H9 (cell line): ENCODE measurements at regions not wholly inside any gene's neighbourhood (a gene's known extent, or its start where the extent isn't known, plus 50 kb on each side); places are given as distances from the start of the nearest gene placed in this dataset.

Experiments
- DNase-seq: peaks from one replicate; pipeline ENCODE4 v3.0.0-alpha.2; 2017
- H2AFZ ChIP-seq: one replicate; pipeline ENCODE4 v1.6.1; 2013; ENCODE audit warnings: mild to moderate bottlenecking, low read length, control low read depth, moderate library complexity
- H2AK5ac ChIP-seq: 2 replicates; pipeline ENCODE4 v1.6.1; 2013; ENCODE audit warnings: low read length, control low read depth, mixed read lengths; ENCODE audit not compliant: insufficient read length
- H2BK120ac ChIP-seq: one replicate; pipeline ENCODE4 v1.6.1; 2013; ENCODE audit warnings: low read depth, mild to moderate bottlenecking, low read length, control low read depth, inconsistent platforms; ENCODE audit not compliant: poor library complexity, severe bottlenecking
- H2BK12ac ChIP-seq: 2 replicates; pipeline ENCODE4 v1.6.1; 2013; ENCODE audit warnings: low read length, control low read depth, mixed read lengths, low read depth; ENCODE audit not compliant: insufficient read length
- H2BK15ac ChIP-seq: 2 replicates; pipeline ENCODE4 v1.6.1; 2013; ENCODE audit warnings: low read depth, low read length, control low read depth
- H2BK20ac ChIP-seq: one replicate; pipeline ENCODE4 v1.6.1; 2013; ENCODE audit warnings: low read depth, mild to moderate bottlenecking, low read length, control low read depth, inconsistent platforms; ENCODE audit not compliant: poor library complexity, severe bottlenecking
- H2BK5ac ChIP-seq: 2 replicates; pipeline ENCODE4 v1.6.1; 2013; ENCODE audit warnings: low read length, control low read depth, mixed read lengths; ENCODE audit not compliant: insufficient read length
- H3K14ac ChIP-seq: 2 replicates; pipeline ENCODE4 v1.6.1; 2013; ENCODE audit warnings: low read length, control low read depth; ENCODE audit not compliant: insufficient read depth
- H3K18ac ChIP-seq: 2 replicates; pipeline ENCODE4 v1.6.1; 2013; ENCODE audit warnings: low read depth, mild to moderate bottlenecking, mixed read lengths, low read length, control low read depth; ENCODE audit not compliant: insufficient read length
- H3K23ac ChIP-seq: 2 replicates; pipeline ENCODE4 v1.6.1; 2013; ENCODE audit warnings: low read length, control low read depth, mixed read lengths, low read depth; ENCODE audit not compliant: insufficient read length
- H3K23me2 ChIP-seq: 2 replicates; pipeline ENCODE4 v1.6.1; 2013; ENCODE audit warnings: low read depth, mild to moderate bottlenecking, mixed read lengths, low read length, control low read depth; ENCODE audit not compliant: insufficient read length, poor library complexity, severe bottlenecking
- H3K27ac ChIP-seq: 2 replicates; pipeline ENCODE4 v1.5.1; 2013; ENCODE audit warnings: low read length, control low read depth, mixed read lengths, low read depth; ENCODE audit not compliant: insufficient read length
- H3K27me3 ChIP-seq: 2 replicates; pipeline ENCODE4 v1.6.1; 2013; ENCODE audit warnings: low read length, control low read depth, inconsistent platforms; ENCODE audit not compliant: insufficient read depth
- H3K4ac ChIP-seq: 2 replicates; pipeline ENCODE4 v1.6.1; 2013; ENCODE audit warnings: low read depth, mild to moderate bottlenecking, control low read depth, inconsistent platforms, low read length, moderate library complexity
- H3K4me1 ChIP-seq: 2 replicates; pipeline ENCODE4 v1.6.1; 2013; ENCODE audit warnings: low read length, control low read depth, inconsistent platforms; ENCODE audit not compliant: insufficient read depth
- H3K4me2 ChIP-seq: 2 replicates; pipeline ENCODE4 v1.6.1; 2013; ENCODE audit warnings: low read length, control low read depth, mixed read lengths; ENCODE audit not compliant: insufficient read length, insufficient read depth
- H3K56ac ChIP-seq: 2 replicates; pipeline ENCODE4 v1.6.1; 2013; ENCODE audit warnings: low read depth, mild to moderate bottlenecking, mixed read lengths, low read length, control low read depth; ENCODE audit not compliant: insufficient read length
- H3K79me1 ChIP-seq: 2 replicates; pipeline ENCODE4 v1.6.1; 2013; ENCODE audit warnings: low read depth, mild to moderate bottlenecking, moderate library complexity, low read length, control low read depth, inconsistent platforms; ENCODE audit not compliant: insufficient read depth, poor library complexity, severe bottlenecking
- H3K79me2 ChIP-seq: 2 replicates; pipeline ENCODE4 v1.6.1; 2013; ENCODE audit warnings: low read length, control low read depth, inconsistent platforms; ENCODE audit not compliant: insufficient read depth
- H3K9ac ChIP-seq: 2 replicates; pipeline ENCODE4 v1.6.1; 2013; ENCODE audit warnings: low read length, control low read depth, mixed read lengths; ENCODE audit not compliant: insufficient read length; ENCODE audit errors: extremely low read depth
- H3K9me3 ChIP-seq: one replicate; pipeline ENCODE4 v1.6.1; 2013; ENCODE audit warnings: low read depth, low read length, inconsistent platforms; ENCODE audit not compliant: control insufficient read depth
- H3T11ph ChIP-seq: one replicate; pipeline ENCODE4 v1.6.1; 2013; ENCODE audit warnings: mild to moderate bottlenecking, low read length, control low read depth, inconsistent platforms
- H4K20me1 ChIP-seq: one replicate; pipeline ENCODE4 v1.6.1; 2013; ENCODE audit not compliant: control insufficient read depth, insufficient read length, insufficient read depth
- H4K5ac ChIP-seq: 2 replicates; pipeline ENCODE4 v1.6.1; 2013; ENCODE audit warnings: low read depth, mild to moderate bottlenecking, mixed read lengths, low read length, control low read depth; ENCODE audit not compliant: insufficient read length
- H4K8ac ChIP-seq: replicated peaks from 2 replicates; pipeline ENCODE4 v1.6.1; 2013; ENCODE audit warnings: low read length, control low read depth, mixed read lengths, low read depth; ENCODE audit not compliant: insufficient read length
- H4K91ac ChIP-seq: 2 replicates; pipeline ENCODE4 v1.6.1; 2013; ENCODE audit warnings: low read depth, mild to moderate bottlenecking, moderate library complexity, mixed read lengths, low read length, control low read depth; ENCODE audit not compliant: insufficient read length
- H3K27ac Mint-ChIP-seq, 3 experiments: 2 replicates in 2 of 3; 3 replicates in 1 of 3; pipeline ENCODE4 v1.8.0; 2020 to 2021; ENCODE audit warnings: mixed read lengths in 3 of 3, mild to moderate bottlenecking in 1 of 3, moderate library complexity in 1 of 3
- H3K27me3 Mint-ChIP-seq: 2 replicates; pipeline ENCODE4 v1.8.0; 2021; ENCODE audit warnings: low read depth, mild to moderate bottlenecking, moderate library complexity, mixed read lengths
- H3K36me3 Mint-ChIP-seq, 3 experiments: 2 replicates in 2 of 3; 3 replicates in 1 of 3; pipeline ENCODE4 v1.8.0; 2020 to 2021; ENCODE audit warnings: low read depth in 3 of 3, mixed read lengths in 3 of 3; ENCODE audit not compliant: insufficient read depth in 1 of 3
- H3K4me1 Mint-ChIP-seq, 2 experiments: 2 replicates each; pipeline ENCODE4 v1.8.0; 2020; ENCODE audit warnings: mixed read lengths in 2 of 2
- H3K4me3 Mint-ChIP-seq, 2 experiments: 2 replicates in 1 of 2; 3 replicates in 1 of 2; pipeline ENCODE4 v1.8.0; 2020 to 2021; ENCODE audit warnings: mild to moderate bottlenecking in 2 of 2, mixed read lengths in 2 of 2, moderate library complexity in 1 of 2
- H3K9me3 Mint-ChIP-seq, 2 experiments: 2 replicates in 1 of 2; 3 replicates in 1 of 2; pipeline ENCODE4 v1.8.0; 2020; ENCODE audit warnings: mild to moderate bottlenecking in 2 of 2, mixed read lengths in 2 of 2, moderate library complexity in 1 of 2
- CTCF ChIP-seq: fragments of 200-600 bp; sonication (generic); conservative IDR thresholded peaks from 3 replicates; pipeline ENCODE4 v1.8.0; 2021; ENCODE audit warnings: antibody characterized with exemption, mild to moderate bottlenecking
- WGBS: extraction: QIAGEN DNeasy Blood & Tissue Kit; methylation state at CpG from one replicate; pipeline ENCODE4 v1.1.7; 2013; ENCODE audit warnings: missing lambda C conversion rate, low lambda C conversion rate, mixed read lengths; ENCODE audit not compliant: insufficient read length; ENCODE audit errors: extremely low coverage; 5-methylcytosine and 5-hydroxymethylcytosine counted together

GRCh38 chr6:81158956-81159355 is 593.5 kb downstream of the TENT5A start:
- no peak overlapping the region for H3K4me2 ChIP-seq
- H3K27me3 ChIP-seq = no peaks in the 10 kb centered on the region
- no peak overlapping the region for H2BK5ac ChIP-seq
- H3K14ac ChIP-seq = no peak overlapping the region
- no peak overlapping the region for H2BK15ac ChIP-seq
- no peak overlapping the region for H3K56ac ChIP-seq
- Mint-ChIP-seq H3K4me1 (no peaks in the 10 kb centered on the region), H3K4me3 (no peak overlapping the region), H3K36me3 (no peaks in the 10 kb centered on the region), H3K27ac (no peak overlapping the region), H3K27me3 (no peaks in the 10 kb centered on the region), H3K9me3 (no peaks in the 10 kb centered on the region; a peak in 1 of 5 replicates)
- DNase-seq = no peak
- H2AFZ ChIP-seq = no peak overlapping the region
- H3K23me2 ChIP-seq = no peaks in the 10 kb centered on the region
- no peak overlapping the region for H3T11ph ChIP-seq
- H3K79me1 ChIP-seq = no peaks in the 10 kb centered on the region
- H3K79me2 ChIP-seq = no peaks in the 10 kb centered on the region
- no peak overlapping the region for H3K4ac ChIP-seq
- H4K20me1 ChIP-seq = no peaks in the 10 kb centered on the region
- H3K9ac ChIP-seq = no peak overlapping the region
- H2BK120ac ChIP-seq = no peak overlapping the region
- no peaks in the 10 kb centered on the region for H3K9me3 ChIP-seq
- H4K5ac ChIP-seq = no peak overlapping the region
- H4K8ac ChIP-seq = no peak overlapping the region
- no peak overlapping the region for H2AK5ac ChIP-seq
- H4K91ac ChIP-seq = no peak overlapping the region
- H3K23ac ChIP-seq = no peak overlapping the region
- no CpG with 5 or more reads among the region's 2 CpGs for WGBS
- no peak overlapping the region for H2BK12ac ChIP-seq
- H2BK20ac ChIP-seq = no peak overlapping the region
- H3K18ac ChIP-seq = no peak overlapping the region
- no peak overlapping the region for H3K27ac ChIP-seq
- no peaks in the 10 kb centered on the region for H3K4me1 ChIP-seq
- TF ChIP-seq CTCF = no peak
